NCI-H748 (cell line): ENCODE measurements at regions not wholly inside any gene's neighbourhood (a gene's known extent, or its start where the extent isn't known, plus 50 kb on each side); places are given as distances from the start of the nearest gene placed in this dataset.
A peak's percentile ranks its signal among the peaks of the same experiment; 100 is the strongest.
"Not testable (repeated sequence)": the region's sequence is repeated elsewhere in the genome, so short reads cannot be mapped to it uniquely, and the experiment has no call there.

Source experiments
- DNase-seq: peaks from one replicate; lab custom pipeline; 2025; ENCODE audit not compliant: unreplicated experiment; lab: John Stamatoyannopoulos, UW

DNA sequence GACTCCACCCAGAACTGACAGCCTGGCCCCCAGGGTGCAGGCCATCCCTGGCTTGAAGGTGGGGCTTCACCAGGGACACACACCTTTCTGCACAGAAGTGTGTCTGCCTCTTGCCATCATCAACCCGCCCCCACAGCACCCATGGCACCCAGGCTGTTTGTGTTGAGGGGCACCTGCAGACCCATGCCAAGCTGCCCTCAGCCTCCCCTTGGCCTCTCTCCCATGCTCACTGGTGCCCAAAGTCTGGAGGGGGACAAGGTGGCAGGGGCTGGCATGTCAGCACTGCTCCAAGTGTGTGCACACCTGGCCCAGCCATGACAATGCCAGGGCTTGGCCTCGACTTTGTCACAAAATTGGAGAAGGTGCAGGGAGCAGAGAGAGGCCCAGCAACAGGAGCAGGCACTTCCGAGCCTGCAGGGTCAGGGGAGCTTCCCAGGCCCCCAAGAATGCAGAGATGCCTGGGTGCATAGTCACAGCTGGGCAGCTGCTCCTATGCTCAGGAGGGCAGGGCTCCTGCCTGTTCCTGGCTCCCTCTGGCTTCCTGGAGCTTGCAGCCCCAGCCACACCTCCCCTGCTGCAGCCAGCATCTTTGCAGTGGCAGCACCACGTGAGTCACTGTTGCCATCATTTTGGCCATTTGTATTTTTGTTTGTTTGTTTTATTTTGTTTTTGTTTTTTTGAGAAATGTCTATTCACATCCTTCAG is 280.6 kb upstream of the UBE2E3 start:
- DNase-seq = peak; percentile 38

DNA sequence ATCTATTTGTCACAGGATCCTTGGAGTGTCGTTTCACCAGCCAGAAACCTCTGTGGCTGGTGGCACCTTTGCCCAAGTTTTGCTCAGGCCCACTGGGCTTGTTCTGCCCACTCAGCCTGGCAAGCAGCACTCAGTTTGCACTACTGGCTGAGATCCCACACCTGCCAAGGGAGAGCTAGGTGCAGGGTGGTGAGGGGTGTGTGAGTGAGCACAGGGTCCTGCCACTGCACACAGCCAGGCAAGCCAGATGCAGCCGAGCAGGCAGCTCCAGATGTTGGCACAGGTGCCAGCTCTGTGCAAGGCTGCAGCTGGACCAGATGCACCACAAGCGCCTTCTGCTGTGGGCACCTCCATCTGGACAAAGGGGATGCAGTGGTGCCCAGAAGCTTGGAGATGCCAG is 281.7 kb upstream of the UBE2E3 start:
- DNase-seq = no peak

DNA sequence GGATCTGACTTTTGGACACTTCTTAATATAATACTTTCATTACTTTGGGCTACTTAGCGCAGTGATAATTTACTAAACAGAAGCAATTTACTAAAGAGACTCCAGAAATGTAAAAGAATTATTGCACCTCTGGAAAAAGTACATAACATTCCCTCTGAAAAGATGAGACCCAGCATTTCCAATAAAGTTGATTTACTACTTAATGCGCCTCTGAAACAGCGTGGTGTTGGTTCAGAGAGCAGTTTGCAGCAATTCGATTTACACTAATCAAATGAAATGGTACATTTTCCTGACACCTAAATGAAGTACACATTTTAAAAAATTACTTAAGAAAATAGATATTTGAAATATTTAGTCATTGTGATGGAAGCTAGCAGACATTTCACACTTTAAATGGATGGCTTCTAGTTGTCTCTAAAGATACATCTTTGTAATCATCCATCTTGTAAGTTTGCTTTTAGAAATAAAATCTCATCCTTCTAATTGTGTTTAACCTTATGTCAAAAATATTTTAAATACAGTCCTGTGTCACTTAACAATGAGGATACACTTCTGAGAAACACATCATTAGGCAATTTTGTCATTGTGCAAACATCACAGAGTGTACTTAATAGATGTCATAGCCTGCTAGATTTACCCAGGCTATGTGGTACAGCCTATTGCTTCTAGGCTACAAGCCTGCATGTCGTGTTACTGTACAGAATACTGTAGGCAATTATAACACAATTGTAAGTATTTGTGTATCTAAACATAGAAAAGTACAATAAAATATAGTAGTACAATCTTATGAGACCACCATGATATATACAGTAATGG is 284.6 kb upstream of the UBE2E3 start:
- DNase-seq = peak; percentile 95

DNA sequence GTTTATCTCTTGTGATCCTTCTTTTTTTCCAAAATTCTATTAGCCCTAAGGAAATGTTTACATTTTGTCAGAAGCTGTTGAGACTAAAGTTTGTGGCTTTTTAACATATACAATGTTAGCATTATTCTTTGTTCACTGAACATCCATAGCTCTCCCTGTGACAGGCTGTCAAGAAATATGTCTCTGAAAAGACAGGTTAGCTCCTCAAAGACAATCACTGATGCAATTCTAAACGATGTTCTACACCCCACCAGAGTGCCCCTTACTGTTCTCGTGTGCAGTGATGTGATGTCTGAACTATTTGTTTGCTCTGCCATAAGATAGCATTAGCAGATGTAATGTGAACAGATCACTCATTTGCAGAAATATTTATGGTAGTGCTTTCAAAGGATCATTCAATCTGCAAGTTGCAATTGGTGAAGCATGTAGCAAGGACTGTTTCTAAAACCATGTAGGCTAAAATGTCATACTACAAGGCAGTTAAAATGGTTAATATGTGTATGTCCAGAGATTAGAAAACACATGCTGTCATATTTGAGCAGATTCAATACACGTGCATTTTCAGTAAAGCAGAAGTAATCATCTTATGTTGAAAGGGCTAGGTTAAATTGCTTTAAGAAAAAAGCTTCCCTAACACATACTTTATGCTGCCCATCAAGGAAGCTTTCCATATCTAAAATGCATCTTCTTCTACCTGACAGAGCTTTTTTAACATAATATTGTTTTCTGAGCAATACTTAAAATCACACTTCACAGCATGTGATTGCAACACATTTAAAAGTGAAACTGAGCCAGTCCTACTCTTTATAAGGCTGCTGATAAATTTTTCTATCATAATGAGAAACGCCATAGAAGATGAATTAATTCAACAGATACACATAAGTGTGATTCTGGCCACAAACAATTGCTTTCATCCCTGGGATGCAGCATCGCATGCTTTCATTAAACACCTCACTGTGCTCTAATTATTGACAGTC is 285.7 kb upstream of the UBE2E3 start:
- DNase-seq = peak; percentile 60

DNA sequence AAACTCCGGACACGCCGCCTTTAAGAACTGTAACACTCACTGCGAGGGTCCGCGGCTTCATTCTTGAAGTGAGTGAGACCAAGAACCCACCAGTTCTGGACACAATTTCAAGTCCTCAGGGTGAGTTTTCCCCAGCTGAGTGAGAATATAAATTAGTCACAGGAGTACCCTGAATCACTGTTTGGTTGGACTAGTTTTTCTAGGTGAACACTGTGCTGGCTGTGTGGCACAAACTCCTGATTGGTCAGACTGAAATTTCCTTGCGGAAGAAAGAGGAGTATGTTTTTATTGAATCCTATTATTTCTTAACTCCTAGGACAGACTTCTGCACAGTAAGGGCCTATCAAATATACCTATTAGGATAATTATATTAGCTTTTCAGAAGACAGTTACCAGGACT is 288.1 kb upstream of the UBE2E3 start:
- DNase-seq = no peak

DNA sequence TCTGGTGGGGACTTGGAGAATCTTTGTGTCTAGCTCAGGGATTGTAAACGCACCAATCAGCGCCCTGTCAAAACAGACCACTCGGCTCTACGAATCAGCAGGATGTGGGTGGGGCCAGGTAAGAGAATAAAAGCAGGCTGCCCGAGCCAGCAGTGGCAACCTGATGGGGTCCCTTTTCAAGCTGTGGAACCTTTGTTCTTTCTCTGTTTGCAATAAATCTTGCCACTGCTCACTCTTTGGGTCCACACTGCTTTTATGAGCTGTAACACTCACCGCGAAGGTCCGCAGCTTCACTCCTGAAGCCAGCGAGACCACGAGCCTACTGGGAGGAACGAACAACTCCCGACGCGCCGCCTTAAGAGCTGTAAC is 288.6 kb upstream of the UBE2E3 start:
- not testable (repeated sequence) for DNase-seq

DNA sequence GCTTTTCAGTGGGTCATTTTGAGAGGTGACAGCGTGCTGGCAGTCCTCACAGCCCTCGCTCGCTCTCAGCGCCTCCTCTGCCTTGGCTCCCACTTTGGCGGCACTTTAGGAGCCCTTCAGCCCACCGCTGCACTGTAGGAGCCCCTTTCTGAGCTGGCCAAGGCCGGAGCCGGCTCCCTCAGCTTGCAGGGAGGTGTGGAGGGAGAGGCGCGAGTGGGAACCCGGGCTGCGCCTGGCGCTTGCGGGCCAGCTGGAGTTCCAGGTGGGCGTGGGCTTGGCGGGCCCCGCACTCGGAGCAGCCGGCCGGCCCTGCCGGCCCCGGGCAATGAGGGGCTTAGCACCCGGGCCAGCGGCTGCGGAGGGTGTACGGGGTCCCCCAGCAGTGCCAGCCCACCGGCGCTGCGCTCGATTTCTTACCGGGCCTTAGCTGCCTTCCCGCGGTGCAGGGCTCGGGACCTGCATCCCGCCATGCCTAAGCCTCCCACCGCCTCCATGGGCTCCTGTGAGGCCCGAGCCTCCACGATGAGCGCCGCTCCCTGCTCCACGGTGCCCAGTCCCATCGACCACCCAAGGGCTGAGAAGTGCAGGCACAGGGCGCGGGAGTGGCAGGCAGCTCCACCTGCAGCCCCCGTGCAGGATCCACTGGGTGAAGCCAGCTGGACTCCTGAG is 289.1 kb upstream of the UBE2E3 start:
- DNase-seq = not testable (repeated sequence)

DNA sequence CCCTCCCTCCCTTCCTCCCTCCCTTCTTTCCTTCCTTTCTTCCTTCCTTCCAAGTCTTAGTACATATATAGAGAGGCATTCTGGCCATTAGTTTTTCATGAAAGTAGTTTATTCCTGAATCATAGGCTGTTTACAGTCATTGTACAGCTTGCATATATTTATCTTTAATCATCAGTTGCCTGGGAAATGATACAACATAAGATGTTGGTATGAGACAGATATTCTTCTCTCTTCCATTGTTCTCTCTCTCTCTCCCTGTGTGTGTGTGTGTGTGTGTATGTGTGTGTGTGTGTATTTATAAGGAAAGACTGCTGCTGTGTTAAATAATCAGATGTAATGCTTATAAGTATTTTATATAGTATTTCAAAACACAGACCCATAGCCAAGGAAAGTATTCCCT is 289.8 kb upstream of the UBE2E3 start:
- DNase-seq = no peak

DNA sequence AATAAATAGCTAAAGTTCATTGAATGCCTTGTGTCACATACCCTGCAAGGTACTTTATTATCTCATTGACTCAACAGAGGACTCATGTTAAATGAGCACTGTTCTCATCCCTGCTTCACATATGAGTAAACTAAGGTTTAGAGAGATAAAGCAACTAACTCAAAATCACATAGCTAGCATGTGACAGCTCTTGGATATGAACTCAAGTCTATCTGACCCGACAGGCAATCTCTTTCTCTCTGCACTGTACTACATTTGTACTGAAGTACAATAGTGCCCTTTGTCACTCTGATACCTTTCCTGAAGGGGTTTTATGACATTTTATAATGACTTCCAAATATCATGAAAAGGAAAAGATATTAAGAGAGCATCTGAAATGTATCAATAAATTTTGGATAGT is 297.5 kb upstream of the UBE2E3 start:
- DNase-seq = no peak

DNA sequence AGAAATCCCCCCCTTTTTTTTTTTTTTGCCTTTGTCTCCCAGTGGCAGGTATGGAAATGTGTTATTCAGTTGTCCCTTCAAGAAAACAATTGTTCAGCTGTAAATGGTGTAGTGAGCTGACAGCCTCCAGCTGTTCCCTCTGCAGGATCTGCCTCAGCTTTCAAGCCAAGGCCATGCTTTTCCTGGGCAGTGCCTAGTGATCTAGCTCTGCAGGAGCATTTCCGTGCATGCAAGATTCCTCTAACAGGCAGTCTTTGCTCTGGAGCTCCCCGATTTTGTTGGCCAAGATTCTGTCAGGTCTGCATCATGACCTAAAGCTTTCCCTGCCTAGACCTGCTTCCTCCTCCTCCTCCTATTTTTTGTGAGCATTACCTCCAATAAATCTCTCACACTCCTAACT is 300.7 kb upstream of the UBE2E3 start:
- no peak for DNase-seq

DNA sequence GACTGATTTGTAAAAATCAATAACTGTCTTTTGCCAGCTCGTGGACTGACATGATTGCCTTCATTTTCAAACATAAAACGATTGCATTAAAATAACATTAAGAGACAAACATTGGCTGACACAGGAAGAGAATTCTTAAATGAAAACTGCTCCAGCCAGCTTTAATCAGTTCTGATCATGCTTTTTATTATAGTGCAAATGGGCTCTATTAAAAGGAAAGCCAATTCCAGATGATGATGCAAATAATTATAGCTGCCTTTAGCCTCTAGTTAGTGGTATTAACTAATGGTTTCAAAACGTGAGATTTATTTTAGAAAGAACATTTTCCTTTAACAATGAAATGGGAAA is 301.8 kb upstream of the UBE2E3 start:
- DNase-seq = no peak

DNA sequence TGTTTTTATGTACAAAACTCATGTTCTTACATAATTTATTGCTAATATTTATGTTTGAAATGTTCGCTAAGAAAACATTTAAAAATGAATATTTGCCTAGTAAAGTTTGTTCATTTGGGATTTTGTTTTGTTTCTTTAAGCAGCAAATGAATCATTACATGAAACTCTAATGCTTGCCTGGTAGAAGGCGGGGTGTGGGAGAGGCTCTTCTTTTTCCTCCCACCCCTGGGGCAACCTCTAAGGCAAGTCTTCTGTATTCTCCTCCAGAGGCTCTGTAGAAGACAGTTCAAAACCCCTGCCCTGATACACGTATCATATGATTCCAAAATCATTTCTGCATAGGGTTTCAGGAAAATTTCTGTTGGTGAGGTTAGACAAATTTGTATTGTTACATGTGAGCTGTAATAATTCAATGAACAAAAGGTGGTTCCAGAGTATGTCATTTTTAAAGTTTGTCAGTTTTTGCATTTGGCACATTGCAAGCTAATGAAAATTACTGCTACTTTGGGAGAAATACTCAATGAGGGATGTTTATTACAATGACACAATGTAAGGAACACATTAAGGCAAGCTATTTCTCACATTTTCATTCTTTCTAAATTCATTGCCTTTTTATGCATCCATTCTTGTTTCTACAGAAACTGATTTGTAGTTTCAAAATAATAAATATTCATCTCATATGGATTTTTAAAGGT is 302.3 kb upstream of the UBE2E3 start:
- no peak for DNase-seq

DNA sequence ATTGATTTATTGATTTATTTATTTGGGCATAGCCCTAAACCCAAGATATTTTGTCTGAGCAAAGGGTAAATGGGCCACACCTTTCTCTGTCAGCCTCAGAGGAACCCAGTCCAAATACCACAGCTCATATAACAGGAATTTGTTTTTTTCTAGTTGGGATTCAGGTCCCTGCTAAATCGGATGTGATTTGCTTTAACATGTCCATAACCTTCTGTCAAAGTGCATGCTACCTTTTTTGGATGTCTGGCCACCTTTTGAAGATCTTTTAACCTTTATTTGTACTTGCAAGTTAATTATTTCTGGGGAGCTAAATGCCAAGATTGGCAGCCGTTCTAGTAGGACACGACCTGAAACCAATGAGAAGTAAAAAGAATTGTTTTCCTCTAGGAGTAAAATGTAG is 303.2 kb upstream of the UBE2E3 start:
- DNase-seq = no peak

DNA sequence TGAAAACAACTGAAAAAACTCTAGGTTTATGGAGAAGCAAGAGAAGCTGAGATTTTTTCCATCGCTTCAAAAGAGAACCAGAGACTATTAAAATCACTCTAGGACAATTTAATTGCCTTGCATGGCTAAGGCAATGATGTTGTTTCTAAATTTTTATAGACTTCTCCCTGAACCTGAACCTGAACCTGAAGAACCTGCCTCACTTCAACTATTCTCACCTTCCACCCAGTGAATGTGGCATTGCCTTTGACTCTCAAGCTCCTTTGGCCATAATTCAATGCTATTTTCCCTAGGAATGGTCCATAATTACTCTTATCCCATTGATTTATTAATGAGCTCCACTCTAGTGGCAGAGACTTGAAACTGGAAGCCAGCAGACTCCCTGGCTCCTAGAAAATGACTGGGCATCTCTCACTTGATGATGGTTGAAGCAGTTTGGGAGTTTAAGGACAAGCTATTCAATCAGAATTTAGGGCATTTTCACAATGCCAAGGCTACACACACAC is 303.8 kb upstream of the UBE2E3 start:
- DNase-seq = peak; percentile 37

DNA sequence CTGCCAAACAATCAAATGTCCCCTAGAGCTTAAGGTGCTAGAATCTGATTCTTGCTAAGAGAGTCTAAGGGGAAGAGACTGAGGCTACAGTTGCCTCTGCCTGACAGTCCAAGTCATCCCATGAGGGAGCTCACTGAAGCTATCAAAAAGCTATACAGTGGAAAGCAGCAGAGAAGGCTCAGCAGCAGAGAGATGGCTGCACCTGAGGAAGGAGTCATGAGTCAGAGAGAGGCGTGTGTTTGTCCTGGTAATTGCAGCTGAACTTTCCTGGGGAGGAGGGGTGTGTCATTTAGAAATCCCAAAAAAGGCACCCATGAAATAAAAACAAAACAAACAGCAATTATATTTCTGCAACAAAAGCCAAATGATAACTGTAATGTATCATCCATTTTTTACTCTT is 305.2 kb upstream of the UBE2E3 start:
- DNase-seq = peak; percentile 43

DNA sequence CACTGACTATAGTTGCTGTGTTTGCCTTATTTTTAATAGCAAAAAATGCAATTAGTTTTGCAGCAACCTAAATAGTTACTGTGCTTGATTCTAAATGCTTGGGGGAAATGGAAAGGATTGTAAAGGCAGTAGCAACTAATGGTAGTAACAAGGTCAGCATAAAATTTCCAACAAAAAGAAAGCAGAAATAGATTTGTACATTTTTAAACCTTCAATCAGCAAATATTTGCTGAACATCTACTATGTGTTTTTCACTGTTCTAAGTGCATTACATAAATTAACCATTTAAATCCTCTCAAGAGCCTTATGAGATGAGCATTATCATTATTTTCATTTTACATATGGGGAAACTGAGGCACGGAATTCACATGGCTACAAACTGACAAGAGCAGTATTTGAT is 308.0 kb upstream of the UBE2E3 start:
- no peak for DNase-seq

DNA sequence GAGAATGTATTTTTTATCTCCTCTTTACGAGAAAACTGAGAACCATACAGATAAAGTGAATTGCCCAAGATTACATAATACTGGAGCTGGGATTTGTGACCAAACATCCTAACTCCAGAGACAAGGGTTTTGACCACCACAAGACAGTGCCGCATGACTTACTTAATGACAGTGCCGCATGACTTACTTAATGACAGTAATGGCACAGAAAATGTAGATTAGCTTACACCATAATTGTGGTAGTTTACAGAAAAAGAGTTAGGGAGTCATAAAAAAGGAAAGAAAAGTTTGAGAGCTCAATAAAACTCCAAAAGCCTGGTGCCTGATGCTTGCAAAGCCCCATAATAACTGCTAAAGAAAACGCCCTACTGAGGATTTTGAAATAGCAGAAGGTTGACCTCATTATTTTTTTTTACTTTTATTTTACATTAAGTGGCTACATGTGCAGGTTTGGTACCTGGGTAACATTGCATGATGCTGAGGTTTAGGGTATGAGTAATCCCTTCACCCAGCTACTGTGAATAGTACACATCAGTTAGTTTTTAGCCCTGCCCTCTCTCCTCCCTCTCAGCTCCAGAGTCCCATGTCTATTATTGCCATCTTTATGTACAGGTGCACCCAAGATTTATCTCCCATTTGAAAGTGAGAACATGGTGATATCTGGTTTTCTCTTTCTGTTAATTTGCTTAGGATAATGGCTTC is 310.0 kb upstream of the UBE2E3 start:
- DNase-seq = no peak

DNA sequence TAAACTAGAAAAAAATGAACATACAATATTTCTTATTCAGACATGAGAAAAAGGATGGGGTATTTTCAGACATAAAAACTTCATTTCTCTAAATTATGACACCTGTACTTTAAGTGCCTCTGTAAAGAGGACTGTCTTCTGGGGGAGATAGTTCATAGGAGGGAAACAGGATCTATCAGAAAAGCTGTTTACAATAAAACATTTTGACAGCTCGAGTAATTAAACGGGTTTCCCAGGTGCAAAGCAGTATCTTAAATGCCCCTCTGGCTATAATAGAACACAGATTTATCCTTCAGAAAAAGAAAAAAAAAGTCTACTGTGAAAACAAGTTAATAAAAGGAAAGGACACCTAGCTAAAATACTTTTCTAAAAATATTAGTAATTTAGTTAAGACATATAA is 311.4 kb upstream of the UBE2E3 start:
- DNase-seq = peak; percentile 88

DNA sequence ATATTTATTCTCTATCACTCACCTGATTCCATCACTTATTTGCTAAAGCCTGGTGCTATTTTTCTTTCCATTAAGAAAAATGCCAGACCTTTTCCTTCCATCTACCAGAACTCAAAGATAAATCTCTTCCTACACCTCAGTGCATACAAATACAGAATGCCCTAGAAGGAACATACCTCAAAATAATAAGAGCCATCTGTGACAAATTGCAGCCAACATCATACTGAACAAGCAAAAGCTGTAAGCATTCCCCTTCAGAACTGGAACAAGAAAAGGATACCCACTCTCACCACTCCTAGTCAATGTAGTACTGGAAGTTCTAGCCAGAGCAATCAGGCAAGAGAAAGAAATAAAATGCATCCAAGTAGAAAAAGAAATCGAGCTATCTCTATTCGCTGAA is 315.9 kb upstream of the UBE2E3 start:
- DNase-seq = no peak
